ENCODE measurements at regions not wholly inside any gene's neighbourhood (a gene's known extent, or its start where the extent isn't known, plus 50 kb on each side); places are given as distances from the start of the nearest gene placed in this dataset.

GRCh38 chr1:106879538-106879937 is 176.9 kb upstream of the PRMT6 start:
- TF ChIP-seq POLR2AphosphoS5 (IDR thresholded peaks at IDR 0.05; ENCODE audit: low read depth, low read length) (no peak), POLR2A (IDR thresholded peaks at IDR 0.05; ENCODE audit: low read depth, low read length) (no peak), TAF1 (IDR thresholded peaks at IDR 0.05; ENCODE audit: low read depth, low read length) (no peak)
